GM18873 (cell line): ENCODE measurements at regions not wholly inside any gene's neighbourhood (a gene's known extent, or its start where the extent isn't known, plus 50 kb on each side); places are given as distances from the start of the nearest gene placed in this dataset.

Source experiments
- ATAC-seq: cut with Tn5 transposase; IDR thresholded peaks from one replicate; pipeline ENCODE4 v1.9.1; 2021; ENCODE audit warnings: mild to moderate bottlenecking, moderate library complexity, moderate number of reproducible peaks; ENCODE audit not compliant: unreplicated experiment, low FRiP score

- no peak for ATAC-seq
Measured at GRCh38 chr4:34183926-34184325, 2060.4 kb downstream of the ARAP2 start.

GRCh38 chr4:34187056-34187455, 2057.3 kb downstream of the ARAP2 start:
- no peak for ATAC-seq

GRCh38 chr4:34191443-34191842, 2052.9 kb downstream of the ARAP2 start:
- ATAC-seq = no peak

GRCh38 chr4:34193451-34194154, 2050.7 kb downstream of the ARAP2 start:
- ATAC-seq = no peak

- ATAC-seq = no peak
Measured at GRCh38 chr4:34194585-34194984, 2049.7 kb downstream of the ARAP2 start.

- no peak for ATAC-seq
Measured at GRCh38 chr4:34196375-34196774, 2047.9 kb downstream of the ARAP2 start.

GRCh38 chr4:34198966-34199365, 2045.3 kb downstream of the ARAP2 start:
- ATAC-seq = no peak

- no peak for ATAC-seq
Measured at GRCh38 chr4:34200535-34200934, 2043.8 kb downstream of the ARAP2 start.

GRCh38 chr4:34202154-34202553, 2042.2 kb downstream of the ARAP2 start:
- no peak for ATAC-seq

GRCh38 chr4:34220601-34221000, 2023.7 kb downstream of the ARAP2 start:
- no peak for ATAC-seq

GRCh38 chr4:34221986-34222385, 2022.3 kb downstream of the ARAP2 start:
- ATAC-seq = no peak

- ATAC-seq = no peak
Measured at GRCh38 chr4:34236118-34236517, 2008.2 kb downstream of the ARAP2 start.

GRCh38 chr4:34245276-34245675, 1999.0 kb downstream of the ARAP2 start:
- ATAC-seq = no peak

GRCh38 chr4:34250562-34250961, 1993.8 kb downstream of the ARAP2 start:
- no peak for ATAC-seq

GRCh38 chr4:34253239-34253638, 1991.1 kb downstream of the ARAP2 start:
- ATAC-seq = no peak

- no peak for ATAC-seq
Measured at GRCh38 chr4:34258176-34258575, 1986.1 kb downstream of the ARAP2 start.

- no peak for ATAC-seq
Measured at GRCh38 chr4:34261799-34262314, 1982.5 kb downstream of the ARAP2 start.

GRCh38 chr4:34269613-34270012, 1974.7 kb downstream of the ARAP2 start:
- ATAC-seq = no peak

- no peak for ATAC-seq
Measured at GRCh38 chr4:34271479-34272355, 1972.6 kb downstream of the ARAP2 start.

GRCh38 chr4:34279011-34279410, 1965.3 kb downstream of the ARAP2 start:
- no peak for ATAC-seq

- ATAC-seq = no peak
Measured at GRCh38 chr4:34280131-34280530, 1964.2 kb downstream of the ARAP2 start.

GRCh38 chr4:34281826-34282225, 1962.5 kb downstream of the ARAP2 start:
- ATAC-seq = no peak
